Tibial artery (tissue), 4 donors: ENCODE measurements at regions not wholly inside any gene's neighbourhood (a gene's known extent, or its start where the extent isn't known, plus 50 kb on each side); places are given as distances from the start of the nearest gene placed in this dataset.

ENCODE experiments used
- DNase-seq, 2 donors: peaks; one replicate each; pipeline ENCODE4 v3.0.0-alpha.2; 2019
- H3K27ac ChIP-seq, 2 donors: fragments of 200-600 bp; sonication (generic) in 1 of 2; 1 replicate in 1 of 2; 2 replicates in 1 of 2; pipeline ENCODE4 v1.5.1; 2018 to 2019; ENCODE audit warnings: mild to moderate bottlenecking in 1 of 2
- H3K27me3 ChIP-seq, 2 donors: fragments of 200-600 bp; sonication (generic) in 1 of 2; one replicate each; pipeline versions ENCODE4 v1.5.1 to v1.6.0; 2016 to 2019
- H3K36me3 ChIP-seq, 3 donors: fragments of 200-600 bp; sonication (generic) in 2 of 3; one replicate each; pipeline ENCODE4 v1.5.1; 2016 to 2019; ENCODE audit warnings: mild to moderate bottlenecking in 2 of 3
- H3K4me1 ChIP-seq, 4 donors: fragments of 200-600 bp; sonication (generic) in 2 of 4; 1 replicate in 3 of 4; 2 replicates in 1 of 4; pipeline ENCODE4 v1.5.1; 2016 to 2019
- H3K4me3 ChIP-seq, 2 donors: fragments of 200-600 bp; sonication (generic) in 1 of 2; 1 replicate in 1 of 2; 2 replicates in 1 of 2; pipeline ENCODE4 v1.5.1; 2018 to 2019; ENCODE audit warnings: mild to moderate bottlenecking in 2 of 2
- H3K9me3 ChIP-seq, 3 donors: fragments of 200-600 bp; sonication (generic) in 1 of 3; one replicate each; pipeline ENCODE4 v1.5.1; 2016 to 2019
- CTCF ChIP-seq, 2 experiments: fragments of 200-600 bp in 1 of 2; fragments of 450-650 bp in 1 of 2; IDR thresholded peaks; one replicate each; pipeline ENCODE4 v1.5.1; 2017 to 2019; ENCODE audit warnings: antibody characterized with exemption in 2 of 2, mild to moderate bottlenecking in 1 of 2, moderate library complexity in 1 of 2
- intact Hi-C: fragments of 100-400 bp; cut with DNase I; formaldehyde crosslinking; loops from one replicate; pipeline ENCODE4 v1.15.0; 2023; ENCODE audit warnings: low total_unique reads

- no peak for TF ChIP-seq CTCF (IDR thresholded peaks at IDR 0.05)
- Histone ChIP-seq H3K36me3 (no peaks in the 10 kb centered on the region), H3K27me3 (no peaks in the 10 kb centered on the region), H3K4me3 (no peak overlapping the region), H3K27ac (no peak overlapping the region), H3K4me1 (no peaks in the 10 kb centered on the region), H3K9me3 (no peaks in the 10 kb centered on the region)
- no peak for DNase-seq
- intact Hi-C loops = no loop called here
Measured at GRCh38 chr14:78016532-78016931, 153.6 kb upstream of the NRXN3 start.

- Histone ChIP-seq H3K4me1 (no peaks in the 10 kb centered on the region), H3K27me3 (no peaks in the 10 kb centered on the region), H3K9me3 (no peaks in the 10 kb centered on the region), H3K27ac (no peak overlapping the region), H3K36me3 (no peaks in the 10 kb centered on the region), H3K4me3 (no peak overlapping the region)
- intact Hi-C loops = no loop called here
- TF ChIP-seq CTCF (IDR thresholded peaks at IDR 0.05) = no peak
- no peak for DNase-seq
Measured at GRCh38 chr14:78018283-78018682, 151.9 kb upstream of the NRXN3 start.

- intact Hi-C loops = no loop called here
- Histone ChIP-seq H3K27ac (no peak overlapping the region), H3K27me3 (no peaks in the 10 kb centered on the region), H3K4me3 (no peak overlapping the region), H3K9me3 (no peaks in the 10 kb centered on the region), H3K36me3 (no peaks in the 10 kb centered on the region), H3K4me1 (no peaks in the 10 kb centered on the region)
- no peak for DNase-seq
- no peak for TF ChIP-seq CTCF (IDR thresholded peaks at IDR 0.05)
Measured at GRCh38 chr14:78022059-78022458, 148.1 kb upstream of the NRXN3 start.

- Histone ChIP-seq H3K27me3 (no peaks in the 10 kb centered on the region), H3K4me3 (no peak overlapping the region), H3K27ac (no peak overlapping the region), H3K4me1 (no peaks in the 10 kb centered on the region), H3K36me3 (no peaks in the 10 kb centered on the region), H3K9me3 (no peaks in the 10 kb centered on the region)
- no peak for TF ChIP-seq CTCF (IDR thresholded peaks at IDR 0.05)
- no peak for DNase-seq
- intact Hi-C loops = no loop called here
Measured at GRCh38 chr14:78023112-78023511, 147.1 kb upstream of the NRXN3 start.

GRCh38 chr14:78028471-78028870, 141.7 kb upstream of the NRXN3 start:
- H3K9me3 ChIP-seq = no peaks in the 10 kb centered on the region
- H3K4me3 ChIP-seq = no peak overlapping the region
- TF ChIP-seq CTCF (IDR thresholded peaks at IDR 0.05) = no peak
- H3K4me1 ChIP-seq = no peaks in the 10 kb centered on the region
- no peak overlapping the region for H3K27ac ChIP-seq
- H3K27me3 ChIP-seq = peaks cover 0 to 4% of the 10 kb centered on the region in 2 donors
- no peaks in the 10 kb centered on the region for H3K36me3 ChIP-seq
- DNase-seq = no peak
- intact Hi-C loops = no loop called here
